RPMI7951 (cell line): ENCODE measurements at regions not wholly inside any gene's neighbourhood (a gene's known extent, or its start where the extent isn't known, plus 50 kb on each side); places are given as distances from the start of the nearest gene placed in this dataset.

Source experiments
- DNase-seq: peaks from one replicate; pipeline ENCODE4 v3.0.0-alpha.2; 2012; ENCODE audit warnings: low read depth

GRCh38 chr11:11039208-11039965 lies 181.5 kb upstream of the ZBED5 start:
- DNase-seq = no peak

GRCh38 chr11:11038782-11039181 lies 180.9 kb upstream of the ZBED5 start:
- DNase-seq = no peak

GRCh38 chr11:11038352-11038751 lies 180.5 kb upstream of the ZBED5 start:
- no peak for DNase-seq

- DNase-seq = peak; percentile 56
Observed at GRCh38 chr11:11036848-11037732, 179.2 kb upstream of the ZBED5 start.

GRCh38 chr11:11036185-11036847 lies 178.5 kb upstream of the ZBED5 start:
- DNase-seq = peak; percentile 8

- DNase-seq = no peak
Observed at GRCh38 chr11:11035331-11035730, 177.5 kb upstream of the ZBED5 start.

GRCh38 chr11:11034476-11034875 lies 176.6 kb upstream of the ZBED5 start:
- DNase-seq = no peak

- DNase-seq = no peak
Observed at GRCh38 chr11:11032066-11032465, 174.2 kb upstream of the ZBED5 start.

GRCh38 chr11:11029027-11029426 lies 171.2 kb upstream of the ZBED5 start:
- no peak for DNase-seq

GRCh38 chr11:11028017-11028692 lies 170.3 kb upstream of the ZBED5 start:
- DNase-seq = peak; percentile 47

GRCh38 chr11:11027288-11027687 lies 169.4 kb upstream of the ZBED5 start:
- DNase-seq = peak; percentile 57

- peak; percentile 72 for DNase-seq
Observed at GRCh38 chr11:11025087-11025486, 167.2 kb upstream of the ZBED5 start.

GRCh38 chr11:11022125-11022730 lies 164.4 kb upstream of the ZBED5 start:
- peak; percentile 14 for DNase-seq

- DNase-seq = no peak
Observed at GRCh38 chr11:11021563-11021962, 163.7 kb upstream of the ZBED5 start.

GRCh38 chr11:11020747-11021149 lies 162.9 kb upstream of the ZBED5 start:
- no peak for DNase-seq

- no peak for DNase-seq
Observed at GRCh38 chr11:11020219-11020726, 162.4 kb upstream of the ZBED5 start.

- DNase-seq = no peak
Observed at GRCh38 chr11:11016943-11017342, 159.1 kb upstream of the ZBED5 start.

GRCh38 chr11:11016068-11016467 lies 158.2 kb upstream of the ZBED5 start:
- no peak for DNase-seq

GRCh38 chr11:11011617-11012016 lies 153.8 kb upstream of the ZBED5 start:
- no peak for DNase-seq

GRCh38 chr11:11010624-11011127 lies 152.8 kb upstream of the ZBED5 start:
- peak; percentile 60 for DNase-seq

- DNase-seq = no peak
Observed at GRCh38 chr11:11009179-11009578, 151.3 kb upstream of the ZBED5 start.
